Natural killer cell (primary cell): ENCODE measurements at regions not wholly inside any gene's neighbourhood (a gene's known extent, or its start where the extent isn't known, plus 50 kb on each side); places are given as distances from the start of the nearest gene placed in this dataset.
"Not testable (repeated sequence)": the region's sequence is repeated elsewhere in the genome, so short reads cannot be mapped to it uniquely, and the experiment has no call there.

Experiments used
- ATAC-seq, 3 donors: fragments of 150-1000 bp in 2 of 3; fragments of 200-7000 bp in 1 of 3; cut with Tn5 transposase; 1 replicate in 1 of 3; 2 replicates in 2 of 3; pipeline ENCODE4 v1.10.0; 2021; ENCODE audit warnings: mild to moderate bottlenecking in 2 of 3, moderate library complexity in 2 of 3
- DNase-seq, 2 donors: peaks; one replicate each; pipeline versions ENCODE4 v3.0.0 to v3.0.0-alpha.2; 2013 to 2021; ENCODE audit warnings: mixed read lengths in 1 of 2
- H3K27ac ChIP-seq: one replicate; pipeline ENCODE4 v1.5.1; 2013; ENCODE audit warnings: mild to moderate bottlenecking, low read length
- H3K27me3 ChIP-seq: one replicate; pipeline ENCODE4 v1.6.1; 2013; ENCODE audit warnings: low read length; ENCODE audit not compliant: control insufficient read depth, insufficient read depth
- H3K36me3 ChIP-seq: one replicate; pipeline ENCODE4 v1.6.1; 2013; ENCODE audit warnings: low read length; ENCODE audit not compliant: control insufficient read depth, insufficient read depth
- H3K4me1 ChIP-seq: one replicate; pipeline ENCODE4 v1.6.1; 2013; ENCODE audit warnings: low read length; ENCODE audit not compliant: control insufficient read depth, insufficient read depth
- H3K4me3 ChIP-seq: one replicate; pipeline ENCODE4 v1.5.1; 2013; ENCODE audit warnings: low read length
- H3K9me3 ChIP-seq: one replicate; pipeline ENCODE4 v1.6.1; 2013; ENCODE audit warnings: low read length; ENCODE audit not compliant: control insufficient read depth, insufficient read depth
- H3K27ac Mint-ChIP-seq, 2 donors: one replicate each; pipeline ENCODE4 v1.8.0; 2022; ENCODE audit warnings: mild to moderate bottlenecking in 2 of 2, mixed read lengths in 2 of 2, moderate library complexity in 1 of 2
- H3K27me3 Mint-ChIP-seq, 2 donors: one replicate each; pipeline ENCODE4 v1.8.0; 2022; ENCODE audit warnings: low read depth in 2 of 2, mixed read lengths in 2 of 2
- H3K36me3 Mint-ChIP-seq: one replicate; pipeline ENCODE4 v1.8.0; 2022; ENCODE audit warnings: mixed read lengths
- H3K4me1 Mint-ChIP-seq, 2 donors: one replicate each; pipeline ENCODE4 v1.8.0; 2022; ENCODE audit warnings: mixed read lengths in 2 of 2
- H3K4me3 Mint-ChIP-seq: one replicate; pipeline ENCODE4 v1.8.0; 2022; ENCODE audit warnings: mild to moderate bottlenecking, moderate library complexity, mixed read lengths
- H3K9me3 Mint-ChIP-seq, 2 donors: one replicate each; pipeline ENCODE4 v1.8.0; 2022; ENCODE audit warnings: mixed read lengths in 2 of 2
- WGBS: methylation state at CpG from one replicate; pipeline ENCODE4 v1.1.7; 2013; ENCODE audit warnings: missing lambda C conversion rate; ENCODE audit not compliant: insufficient coverage; 5-methylcytosine and 5-hydroxymethylcytosine counted together
- intact Hi-C: fragments of 100-400 bp; cut with micrococcal nuclease; formaldehyde crosslinking; loops from one replicate; pipeline ENCODE4 v1.14.2; 2022

- H3K36me3 ChIP-seq, intact Hi-C loops, H3K9me3 Mint-ChIP-seq, H3K4me3 ChIP-seq, H3K27me3 Mint-ChIP-seq, H3K9me3 ChIP-seq, DNase-seq, H3K27me3 ChIP-seq, ATAC-seq: not testable (repeated sequence)
- Mint-ChIP-seq H3K4me3 (peak overlapping the region; percentile 77), H3K4me1 (peaks cover 32 to 35% of the 10 kb centered on the region in 2 donors), H3K27ac (peak overlapping the region; percentile 94 to 98), H3K36me3 (peaks cover 17% of the 10 kb centered on the region)
- peak overlapping the region; percentile 35 for H3K27ac ChIP-seq
- H3K4me1 ChIP-seq, result peaks cover 20% of the 10 kb centered on the region
- WGBS, result no CpG with 5 or more reads among the region's 2 CpGs
Observed at GRCh38 chr22:38375784-38376183, 58.6 kb upstream of the CSNK1E start.

- H3K9me3 Mint-ChIP-seq, H3K36me3 ChIP-seq, H3K27ac ChIP-seq, H3K27me3 Mint-ChIP-seq, intact Hi-C loops, H3K4me3 ChIP-seq, ATAC-seq, H3K9me3 ChIP-seq, DNase-seq, H3K27me3 ChIP-seq: not testable (repeated sequence)
- Mint-ChIP-seq H3K27ac (peak overlapping the region; percentile 94 to 98), H3K36me3 (peaks cover 15% of the 10 kb centered on the region), H3K4me3 (peak overlapping the region; percentile 77), H3K4me1 (peaks cover 32 to 35% of the 10 kb centered on the region in 2 donors)
- H3K4me1 ChIP-seq, result peaks cover 20% of the 10 kb centered on the region
Observed at GRCh38 chr22:38375005-38375404, 57.8 kb upstream of the CSNK1E start.

DNA sequence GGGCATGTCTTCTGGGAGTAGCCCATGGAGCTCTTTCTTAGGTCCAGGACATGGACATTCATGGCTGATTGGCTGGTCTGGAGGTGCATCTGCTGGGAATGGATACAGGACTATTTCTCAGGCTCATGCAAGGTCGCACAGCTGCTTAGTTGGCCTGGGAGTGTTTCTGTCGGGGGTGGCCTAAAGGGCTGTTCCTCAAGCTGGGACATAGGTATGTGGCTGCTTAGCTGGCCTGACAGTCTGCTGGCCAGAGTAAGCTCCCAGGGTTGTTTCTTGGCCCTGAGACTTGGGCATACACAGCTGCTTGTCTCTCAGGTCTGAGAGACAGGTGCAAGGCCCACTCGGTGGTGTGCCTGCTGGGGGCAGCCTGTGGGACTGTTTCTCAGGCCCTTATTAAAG lies 57.2 kb upstream of the CSNK1E start:
- 62% methylated on average over 3 of the region's 3 CpGs for WGBS
- H3K36me3 ChIP-seq, ATAC-seq, H3K36me3 Mint-ChIP-seq, H3K9me3 ChIP-seq, H3K9me3 Mint-ChIP-seq, H3K27me3 Mint-ChIP-seq, H3K4me3 ChIP-seq, intact Hi-C loops, DNase-seq, H3K27me3 ChIP-seq: not testable (repeated sequence)
- H3K4me1 Mint-ChIP-seq, result peaks cover 32 to 35% of the 10 kb centered on the region in 2 donors
- H3K27ac Mint-ChIP-seq, result peak overlapping the region; percentile 94 to 98
- peaks cover 20% of the 10 kb centered on the region for H3K4me1 ChIP-seq
- H3K4me3 Mint-ChIP-seq, result peak overlapping the region; percentile 75
- peak overlapping the region; percentile 81 for H3K27ac ChIP-seq

DNA sequence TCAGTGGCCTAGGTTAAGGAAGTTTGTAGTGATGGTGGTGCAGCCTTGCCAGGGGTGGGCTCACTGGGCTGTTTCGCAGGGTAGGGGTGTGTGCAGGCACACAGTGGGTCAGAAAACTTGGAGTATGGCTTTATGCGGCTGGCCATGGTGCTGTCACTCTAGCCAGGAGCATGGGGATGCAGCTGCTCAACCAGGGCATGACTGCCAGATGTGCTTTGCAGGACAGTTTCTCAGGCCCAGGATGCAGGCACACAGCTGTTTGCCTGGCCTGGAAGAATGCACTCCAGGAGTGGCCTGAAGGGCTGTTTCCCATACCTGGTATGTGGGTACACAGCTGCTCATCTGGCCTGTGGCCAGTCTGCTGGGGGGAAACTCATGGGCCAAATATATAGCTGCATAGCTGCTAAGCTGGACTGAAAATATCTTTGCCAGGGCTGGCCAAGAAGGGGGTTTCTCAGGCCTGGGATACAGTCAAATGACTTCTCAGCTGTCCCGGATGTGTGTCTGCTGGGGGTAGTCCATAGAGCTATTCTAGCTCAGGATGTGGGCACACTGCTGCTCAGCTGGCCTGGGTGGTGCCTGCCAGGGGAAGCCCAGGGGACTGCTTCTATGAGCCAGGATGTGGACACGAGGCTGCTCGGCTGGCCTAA lies 56.7 kb upstream of the CSNK1E start:
- Mint-ChIP-seq H3K4me1 (peaks cover 32 to 40% of the 10 kb centered on the region in 2 donors), H3K4me3 (peak overlapping the region; percentile 75), H3K27ac (peak overlapping the region; percentile 94 to 98)
- intact Hi-C loops, H3K4me3 ChIP-seq, H3K9me3 Mint-ChIP-seq, H3K27me3 Mint-ChIP-seq, H3K36me3 ChIP-seq, H3K36me3 Mint-ChIP-seq, H3K9me3 ChIP-seq, H3K27me3 ChIP-seq: not testable (repeated sequence)
- Histone ChIP-seq H3K27ac (peak overlapping the region; percentile 81), H3K4me1 (peaks cover 20% of the 10 kb centered on the region)
- DNase-seq (peak; percentile 45 to 65), ATAC-seq (peak; percentile 90 to 95 (median 93))
- 44% methylated on average over 5 of the region's 5 CpGs for WGBS

- H3K4me3 ChIP-seq, DNase-seq, H3K36me3 ChIP-seq, H3K9me3 Mint-ChIP-seq, intact Hi-C loops, H3K36me3 Mint-ChIP-seq, H3K27ac ChIP-seq, H3K27me3 Mint-ChIP-seq, H3K4me3 Mint-ChIP-seq, H3K9me3 ChIP-seq, ATAC-seq, H3K27me3 ChIP-seq: not testable (repeated sequence)
- 100% methylated on average over 1 of the region's 4 CpGs for WGBS
- H3K4me1 ChIP-seq, result peaks cover 20% of the 10 kb centered on the region
- H3K4me1 Mint-ChIP-seq, result peaks cover 32 to 41% of the 10 kb centered on the region in 2 donors
- H3K27ac Mint-ChIP-seq, result peak overlapping the region; percentile 94 to 98
Observed at GRCh38 chr22:38372665-38373064, 55.4 kb upstream of the CSNK1E start.

GRCh38 chr22:38370490-38370889 lies 53.3 kb upstream of the CSNK1E start:
- H3K27me3 Mint-ChIP-seq, H3K27me3 ChIP-seq, H3K36me3 ChIP-seq, DNase-seq, H3K9me3 ChIP-seq, H3K27ac ChIP-seq, H3K9me3 Mint-ChIP-seq, H3K4me3 ChIP-seq, H3K4me3 Mint-ChIP-seq, H3K36me3 Mint-ChIP-seq, intact Hi-C loops, ATAC-seq: not testable (repeated sequence)
- WGBS, result 96% methylated on average over 2 of the region's 3 CpGs
- Mint-ChIP-seq H3K4me1 (peaks cover 22 to 30% of the 10 kb centered on the region in 2 donors), H3K27ac (peak overlapping the region in 1 of 2 donors; percentile 98)
- H3K4me1 ChIP-seq, result peaks cover 20% of the 10 kb centered on the region

DNA sequence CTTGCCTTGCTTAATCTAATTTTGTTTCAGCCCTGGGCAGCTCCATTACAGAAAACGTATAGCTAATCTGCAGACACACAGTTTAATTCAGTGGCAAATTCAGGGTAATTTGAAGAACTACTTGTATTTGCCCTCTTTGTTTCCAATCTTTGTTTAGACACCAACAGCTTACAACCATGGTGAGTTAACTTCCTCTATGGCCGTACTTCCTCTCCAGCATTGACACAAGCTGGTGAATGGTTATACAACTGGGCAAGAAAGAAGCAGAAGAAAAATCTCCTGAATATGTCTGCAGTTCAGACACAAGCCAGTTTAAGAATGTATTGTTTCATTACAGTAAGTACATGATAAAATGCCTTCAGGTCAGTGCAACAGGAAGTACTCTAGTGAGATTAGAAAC lies 51.9 kb upstream of the CSNK1E start:
- H3K36me3 ChIP-seq, intact Hi-C loops, ATAC-seq, H3K27me3 Mint-ChIP-seq, H3K4me1 ChIP-seq, H3K4me3 ChIP-seq, H3K9me3 Mint-ChIP-seq, H3K27me3 ChIP-seq, H3K9me3 ChIP-seq, DNase-seq, H3K36me3 Mint-ChIP-seq, H3K27ac ChIP-seq, H3K4me3 Mint-ChIP-seq: not testable (repeated sequence)
- 57% methylated on average over 1 of the region's 2 CpGs for WGBS
- peaks cover 10 to 17% of the 10 kb centered on the region in 2 donors for H3K4me1 Mint-ChIP-seq
- H3K27ac Mint-ChIP-seq, result peak overlapping the region in 1 of 2 donors; percentile 57
